ENCODE measurements at regions not wholly inside any gene's neighbourhood (a gene's known extent, or its start where the extent isn't known, plus 50 kb on each side); places are given as distances from the start of the nearest gene placed in this dataset.
"Not testable (repeated sequence)": the region's sequence is repeated elsewhere in the genome, so short reads cannot be mapped to it uniquely, and the experiment has no call there.

DNA sequence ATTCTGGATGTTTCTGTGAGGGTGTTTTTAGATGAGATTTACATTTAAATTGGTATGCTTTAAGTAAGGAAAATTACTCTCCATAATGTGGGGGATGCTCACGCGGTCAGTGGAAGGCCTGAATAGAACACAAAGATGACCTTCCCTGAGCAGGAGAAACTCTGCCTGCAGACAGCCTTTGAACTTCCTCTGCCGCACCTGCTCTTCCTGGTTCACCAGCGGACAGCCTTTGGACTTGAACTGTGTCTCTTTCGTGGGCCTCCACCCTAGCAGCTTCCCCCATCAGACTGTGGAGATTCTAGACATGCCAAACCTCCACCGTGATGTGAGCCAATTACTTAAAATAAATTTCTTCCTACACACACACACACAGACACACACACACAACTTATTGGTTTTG lies 210.7 kb downstream of the EFCAB11 start:
- no peak for DNase-seq

DNA sequence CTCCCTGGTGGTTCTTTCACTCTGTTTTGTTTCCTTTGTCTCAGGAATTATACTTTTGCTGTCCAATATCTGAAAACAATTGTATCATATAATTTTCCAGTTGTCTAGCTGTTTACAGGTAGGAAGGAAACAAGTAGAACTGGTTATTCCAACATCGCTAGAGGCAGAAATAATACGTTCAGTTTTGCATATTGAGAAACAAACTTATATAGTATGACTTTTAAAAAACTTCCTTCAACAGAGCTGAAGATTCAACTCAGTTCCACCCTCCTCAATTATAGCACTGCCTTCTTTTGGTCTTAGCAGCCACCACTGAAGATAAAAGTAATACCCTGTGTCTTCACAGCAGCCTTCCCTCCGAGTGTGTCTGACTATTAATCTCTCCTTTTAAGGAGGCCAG lies 214.3 kb downstream of the EFCAB11 start:
- DNase-seq = no peak

DNA sequence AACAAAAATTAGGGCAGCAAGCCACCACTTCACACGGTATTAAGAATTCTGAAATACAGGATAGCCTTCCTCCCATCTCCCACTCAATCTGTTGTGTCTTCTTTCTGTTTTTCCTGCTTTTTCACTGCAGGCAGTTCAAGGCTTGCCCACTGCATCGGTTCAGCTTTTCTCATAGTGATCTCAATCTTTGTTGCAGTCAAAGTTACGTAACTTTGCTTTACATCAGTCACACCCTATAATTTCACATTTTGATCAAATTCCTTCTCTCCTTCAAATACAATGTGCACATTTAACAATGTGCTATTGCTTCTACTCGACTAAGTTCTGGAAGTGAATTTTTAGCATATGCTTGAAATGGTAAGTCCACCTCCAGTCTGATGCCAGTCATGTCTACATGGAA lies 217.6 kb downstream of the EFCAB11 start:
- no peak for DNase-seq

DNA sequence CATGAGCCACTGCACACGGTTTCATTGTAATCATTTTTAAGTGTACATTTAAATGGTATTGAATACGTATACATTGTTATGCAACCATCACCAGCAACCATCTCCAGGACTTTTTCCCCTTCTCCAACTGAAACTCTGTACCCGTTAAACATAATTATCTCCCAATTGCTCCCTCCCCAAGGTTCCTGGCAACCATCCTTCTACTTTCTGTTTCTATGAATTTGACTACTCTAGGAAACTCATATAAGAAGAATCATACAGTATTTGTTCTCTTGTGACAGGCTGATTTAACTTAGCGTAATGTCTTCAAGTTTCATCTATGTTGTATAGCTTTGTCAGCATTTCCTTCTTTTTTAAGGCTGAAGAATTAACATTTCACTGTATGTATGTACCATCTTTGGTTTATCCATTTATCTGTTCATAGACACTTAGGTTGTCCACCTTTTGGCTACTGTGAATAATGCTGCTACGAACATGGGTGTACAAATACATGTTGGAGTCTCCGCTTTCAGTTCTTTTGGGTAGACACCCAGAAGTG lies 223.1 kb downstream of the EFCAB11 start:
- DNase-seq = no peak

DNA sequence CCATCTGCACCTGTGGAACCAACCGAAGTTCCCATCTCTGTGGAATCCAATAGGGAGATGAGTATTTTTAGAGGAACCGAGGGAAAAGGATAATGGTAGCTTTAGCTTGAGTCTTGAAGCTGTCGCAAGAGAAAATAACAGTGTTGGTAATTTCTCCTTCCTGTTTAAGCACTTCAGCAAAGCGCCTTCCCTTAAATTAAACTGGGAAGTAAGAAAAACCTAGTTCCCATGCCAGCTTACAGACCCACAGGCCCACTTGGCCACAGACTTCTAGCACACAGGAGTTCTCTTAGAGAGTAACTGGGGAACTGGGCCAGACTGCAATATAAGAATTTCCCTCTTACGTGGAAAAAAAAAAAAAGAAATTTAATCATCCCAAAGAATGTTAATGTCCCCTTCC lies 223.8 kb downstream of the EFCAB11 start:
- no peak for DNase-seq

DNA sequence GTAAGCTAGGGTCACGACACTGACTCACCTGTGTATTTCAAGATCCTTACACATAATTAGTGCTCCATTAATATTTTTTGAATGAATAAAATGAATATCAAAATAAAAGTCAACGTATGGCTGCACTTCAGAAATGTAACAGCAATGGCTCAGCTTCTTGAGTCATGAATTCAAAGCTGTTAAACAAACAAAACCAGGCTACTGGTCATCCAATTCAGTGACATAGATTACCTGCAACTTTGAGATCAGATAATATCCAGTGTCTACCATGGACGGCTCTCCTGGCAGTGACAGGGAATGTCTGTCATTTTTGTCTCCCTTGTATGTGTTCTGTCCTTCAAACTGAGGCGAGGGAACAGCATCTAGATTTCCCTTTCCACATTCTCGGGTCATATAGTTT lies 225.6 kb downstream of the EFCAB11 start:
- DNase-seq = no peak

DNA sequence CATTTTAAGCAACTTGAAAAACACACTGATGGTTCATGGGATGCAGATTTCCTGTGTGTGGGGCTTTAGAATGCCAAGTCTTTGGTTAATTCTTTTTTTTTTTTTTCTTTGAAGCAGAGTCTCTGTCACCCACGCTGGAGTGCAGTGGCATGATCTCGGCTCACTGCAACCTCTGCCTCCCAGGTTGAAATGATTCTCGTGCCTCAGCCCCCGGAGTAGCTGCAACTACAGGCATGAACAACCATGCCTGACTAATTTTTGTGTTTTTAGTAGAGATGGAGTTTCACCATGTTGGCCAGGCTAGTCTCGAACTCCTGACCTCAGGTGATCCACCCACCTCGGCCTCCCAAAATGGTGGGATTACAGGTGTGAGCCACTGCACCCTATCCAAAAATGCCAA lies 228.3 kb downstream of the EFCAB11 start:
- not testable (repeated sequence) for DNase-seq

DNA sequence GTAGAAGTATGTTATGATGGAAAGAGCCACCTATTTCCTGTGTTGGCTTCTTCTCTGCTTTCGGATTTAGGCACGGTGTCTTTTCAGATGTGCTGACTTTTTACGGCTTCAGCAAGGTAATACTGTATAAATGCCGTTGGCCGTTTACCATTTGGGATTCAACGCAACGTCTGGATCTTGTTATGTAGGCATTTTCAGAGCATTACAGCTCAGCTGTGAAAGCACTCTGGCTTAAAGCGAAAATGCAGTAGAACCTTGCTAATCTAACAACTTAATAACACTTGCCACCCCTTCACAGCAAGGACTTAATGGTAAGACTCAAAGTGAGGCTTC lies 229.9 kb downstream of the EFCAB11 start:
- DNase-seq = no peak

DNA sequence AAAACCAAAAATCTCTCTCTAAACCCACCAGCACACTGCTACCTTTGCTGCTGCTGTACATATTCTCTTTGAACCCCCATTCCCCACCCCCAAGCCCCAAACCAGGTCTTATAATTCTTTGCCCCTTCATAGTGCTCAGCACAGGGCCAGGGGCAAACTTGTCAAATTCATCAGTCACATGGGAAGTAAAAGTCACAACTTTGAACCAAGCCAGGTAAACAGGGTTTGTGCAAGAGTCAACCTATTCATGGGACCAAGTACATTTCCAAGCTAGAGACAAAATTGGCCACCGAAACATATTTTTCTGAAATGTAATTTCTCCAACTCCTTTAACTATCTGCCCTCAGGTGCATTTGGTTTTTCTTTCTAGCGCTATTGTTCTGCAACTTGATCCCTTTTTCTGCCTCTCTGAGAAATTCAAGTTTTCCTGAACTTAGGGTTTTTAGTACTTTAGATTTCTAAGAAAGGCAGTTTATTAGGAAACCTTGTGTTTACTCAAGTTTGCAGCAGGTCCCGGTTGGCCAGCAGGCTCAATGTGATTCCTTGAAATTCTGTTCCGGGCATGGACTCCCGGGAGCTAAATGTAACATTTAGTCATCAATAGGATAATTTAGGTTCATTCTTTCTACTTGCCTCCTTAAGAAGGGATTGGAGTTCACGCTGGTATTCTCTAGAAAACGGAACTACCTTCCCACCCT lies 230.5 kb downstream of the EFCAB11 start:
- DNase-seq = no peak

DNA sequence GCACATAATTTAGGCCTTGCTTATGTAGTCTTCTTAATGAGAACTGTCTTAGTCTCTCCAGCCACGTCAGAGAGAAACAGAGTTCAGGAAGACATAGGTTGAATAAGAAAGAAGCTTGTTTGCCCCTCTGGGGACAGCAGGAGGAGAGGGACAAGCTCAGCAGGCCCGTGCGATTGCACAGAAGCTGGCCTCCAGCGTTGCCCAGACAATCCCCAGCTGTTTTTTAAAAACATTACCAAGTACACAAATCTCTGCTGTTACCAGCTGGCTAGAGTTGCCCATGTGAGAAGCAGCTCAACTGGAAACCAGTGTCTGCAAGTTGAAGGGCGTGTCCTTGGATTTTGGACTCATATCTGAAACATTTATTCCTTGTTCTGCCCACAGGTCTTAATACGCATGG lies 232.6 kb downstream of the EFCAB11 start:
- DNase-seq = no peak

DNA sequence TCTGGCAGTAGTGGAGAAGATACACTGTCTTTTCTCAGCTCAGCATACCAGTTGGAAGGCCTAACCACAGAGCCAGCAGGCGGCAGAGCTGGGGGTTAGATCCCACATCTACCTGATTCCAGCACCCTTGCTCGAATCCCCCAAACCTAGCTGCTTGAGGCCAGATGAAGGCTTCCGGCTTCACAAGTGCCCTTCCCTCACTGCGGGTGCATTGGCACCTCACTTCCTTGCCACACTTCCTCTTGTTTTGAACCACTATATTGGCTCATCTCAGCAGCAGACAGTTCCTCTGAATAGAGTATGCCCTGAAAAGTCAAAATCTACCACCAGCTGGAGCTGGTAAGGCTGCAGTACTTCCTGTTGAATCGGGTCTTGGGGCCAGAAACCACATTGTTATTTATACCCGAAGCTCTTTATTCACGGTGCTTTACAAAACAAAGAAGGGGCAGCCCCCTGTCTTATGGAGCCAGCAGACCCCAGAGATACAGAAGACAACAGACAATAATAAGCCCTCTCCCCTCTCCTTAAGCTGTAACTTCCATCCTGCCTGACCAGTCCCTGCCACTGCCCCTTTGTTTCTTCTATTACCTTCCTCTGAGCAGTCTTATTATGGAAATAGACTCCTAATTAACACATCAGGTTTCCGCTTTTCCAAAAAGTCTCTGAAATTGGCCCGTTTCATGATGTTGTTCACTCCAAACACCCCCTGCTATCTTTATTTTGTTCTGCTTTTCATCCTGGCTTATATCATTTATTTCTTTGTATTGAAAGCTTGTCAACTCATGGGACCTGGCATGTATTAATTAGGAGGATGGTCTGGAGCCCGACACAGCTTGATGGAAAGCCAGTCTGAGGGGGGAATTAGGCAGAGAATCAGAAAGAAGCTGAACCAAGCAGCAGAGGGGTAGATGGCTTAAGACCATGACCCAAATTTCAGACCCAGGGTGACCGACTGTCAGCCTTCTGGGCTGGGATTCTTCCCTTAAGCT lies 233.5 kb downstream of the EFCAB11 start:
- DNase-seq = no peak

DNA sequence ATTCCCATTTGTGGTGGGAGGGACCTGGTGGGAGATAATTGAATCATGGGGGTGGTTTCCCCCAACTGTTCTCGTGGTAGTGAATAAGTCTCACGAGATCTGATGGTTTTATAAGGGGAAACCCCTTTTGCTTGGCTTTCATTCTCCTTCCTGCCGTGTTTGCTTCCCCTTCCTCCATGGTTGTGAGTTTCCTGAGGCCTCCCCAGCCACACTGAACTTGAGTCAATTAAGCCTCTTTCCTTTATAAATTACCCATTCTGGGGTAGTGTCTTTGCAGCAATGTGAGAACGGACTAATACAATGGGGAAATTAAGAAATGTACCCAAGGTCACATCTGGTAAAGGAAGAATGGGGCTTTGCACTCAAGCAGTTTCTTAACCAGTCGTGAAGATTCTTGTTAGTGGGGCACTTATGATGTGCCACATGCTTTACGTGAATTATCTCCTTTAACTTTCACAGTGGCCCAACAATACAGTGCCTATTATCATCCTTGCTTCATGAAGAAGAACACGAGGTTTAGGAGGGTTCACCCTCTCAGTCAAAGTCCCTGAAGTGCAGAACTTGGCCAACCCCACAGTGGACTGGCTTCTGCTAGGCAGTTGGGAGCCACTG lies 234.3 kb downstream of the EFCAB11 start:
- DNase-seq = no peak

DNA sequence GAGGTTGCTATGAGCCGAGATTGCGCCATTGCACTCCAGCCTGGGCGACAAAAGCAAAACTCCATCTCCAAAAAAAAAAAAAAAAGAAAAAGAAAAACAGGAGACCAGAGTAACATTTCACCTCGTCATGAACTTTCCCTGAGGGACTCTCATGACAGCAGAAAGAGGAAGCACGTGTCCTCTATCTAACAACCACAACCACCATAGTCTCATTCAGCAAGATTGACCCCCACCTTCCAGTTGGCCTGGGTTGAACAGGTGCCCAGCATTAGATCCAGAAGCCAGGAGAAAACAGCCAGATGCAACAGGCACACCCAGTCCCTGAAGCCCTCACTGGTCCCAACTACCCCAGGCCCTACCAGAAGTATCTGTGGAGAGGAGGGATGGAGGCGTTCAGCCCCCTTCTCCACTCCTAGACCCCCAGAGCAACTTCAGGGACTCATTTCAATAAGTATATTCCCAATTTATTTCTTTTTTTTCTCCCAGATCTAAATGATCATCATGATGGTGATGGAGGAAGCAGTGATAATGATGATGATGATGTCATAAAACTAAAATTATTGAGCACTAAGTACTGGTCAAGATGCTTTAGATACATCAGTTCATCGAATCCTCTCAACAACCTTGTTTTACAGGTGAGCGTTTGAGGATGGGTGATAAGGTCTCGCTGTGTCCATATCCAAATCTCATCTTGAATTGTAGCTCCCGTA lies 235.0 kb downstream of the EFCAB11 start:
- no peak for DNase-seq

DNA sequence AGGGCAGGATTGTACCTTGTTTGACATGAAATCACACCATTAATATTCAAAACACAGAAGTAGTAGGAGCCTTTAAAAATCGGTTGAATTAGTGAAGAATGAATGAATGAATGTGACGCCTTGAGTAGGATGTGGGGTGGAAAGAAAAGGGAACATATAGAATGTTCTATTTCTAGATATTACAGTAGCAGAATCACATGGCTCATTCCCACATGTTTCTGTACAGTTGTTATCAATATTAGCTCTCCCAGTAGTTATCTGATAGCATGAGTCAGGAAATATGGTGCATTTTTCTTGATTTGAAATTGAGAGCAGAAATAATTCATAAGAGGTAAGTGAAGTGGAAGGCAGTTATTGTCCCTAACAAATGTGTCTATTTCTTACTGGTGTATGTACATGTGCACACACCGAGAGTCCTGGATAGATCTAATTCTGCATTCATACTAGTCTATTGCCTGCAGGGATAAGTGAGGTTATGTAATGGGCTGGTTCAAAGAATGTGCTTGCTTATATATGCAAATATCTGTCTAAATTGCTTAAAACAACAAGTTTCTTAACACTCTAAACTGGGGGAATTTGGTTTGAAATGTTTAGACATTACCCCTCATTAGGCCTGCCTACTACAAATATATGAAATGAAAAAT lies 245.4 kb downstream of the EFCAB11 start:
- DNase-seq = no peak

DNA sequence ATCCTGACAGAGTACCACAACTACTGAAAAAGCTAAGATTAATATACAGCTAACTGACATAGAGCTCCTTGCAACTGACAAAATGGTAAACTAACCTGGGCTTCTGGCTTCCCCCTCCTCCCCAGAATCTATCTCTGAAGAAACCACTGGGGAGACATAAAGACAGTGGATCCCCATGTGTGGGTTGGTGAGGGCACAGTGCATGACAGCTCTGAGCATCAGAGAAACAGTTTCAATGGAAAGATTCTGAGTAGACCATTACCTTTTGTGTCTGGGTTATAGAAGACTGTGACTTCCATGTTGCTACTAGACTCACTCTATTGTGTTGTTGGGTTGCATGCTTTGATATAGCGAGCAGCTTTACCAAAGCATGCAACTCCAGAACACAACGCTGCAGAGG lies 247.4 kb downstream of the EFCAB11 start:
- no peak for DNase-seq

DNA sequence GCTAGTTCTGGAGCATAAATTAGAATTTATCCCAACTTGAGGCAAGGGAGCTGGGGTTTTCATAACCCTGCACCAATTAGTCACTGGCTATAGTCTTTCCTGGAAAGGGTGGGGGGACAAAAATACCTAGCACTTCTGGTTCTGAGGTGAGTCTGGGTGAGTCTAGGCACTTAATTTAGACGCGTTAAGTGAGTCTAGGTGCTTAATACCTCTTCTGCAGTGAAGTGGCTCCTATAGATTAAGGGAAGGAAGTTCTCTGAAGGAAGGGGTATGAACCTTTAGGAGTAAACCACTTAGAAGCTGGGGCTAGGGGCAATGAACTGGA lies 251.7 kb downstream of the EFCAB11 start:
- no peak for DNase-seq

DNA sequence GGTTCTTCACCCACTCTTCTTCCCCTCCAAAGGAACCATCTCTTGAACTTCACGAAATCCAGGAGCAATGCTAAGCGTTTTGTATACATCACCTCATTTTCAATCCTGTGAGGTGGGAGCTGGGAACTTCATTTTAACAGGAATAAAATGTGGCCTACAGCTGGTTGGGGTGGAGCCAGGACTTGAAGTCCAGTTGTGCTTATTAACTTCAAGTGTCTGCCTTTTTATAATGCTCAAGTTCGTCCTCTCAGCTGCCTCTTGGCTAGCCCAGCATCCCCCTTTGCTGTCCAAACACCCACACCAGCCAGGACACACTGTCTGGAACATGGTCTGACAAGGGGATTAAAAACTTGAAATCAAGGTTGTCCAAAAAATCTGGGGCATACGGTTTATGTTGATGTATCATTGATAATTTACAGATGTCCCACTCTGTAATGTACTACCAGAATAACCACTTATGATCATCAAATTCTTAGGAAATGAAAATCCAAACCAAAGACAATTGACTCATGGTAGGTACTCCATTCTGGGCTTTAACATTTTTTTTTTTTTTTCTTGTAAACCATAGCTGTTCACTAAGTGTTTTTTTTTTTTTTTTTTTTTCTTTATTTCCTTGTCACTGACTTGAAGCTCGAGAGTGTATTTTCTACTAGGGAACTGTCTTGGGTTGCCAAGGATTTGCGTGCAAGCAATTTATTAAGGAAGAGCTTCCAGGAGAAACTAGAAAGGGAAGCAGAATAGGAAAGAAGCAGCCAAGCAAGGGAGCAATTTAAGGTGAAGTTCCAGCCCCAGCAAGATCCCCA lies 252.3 kb downstream of the EFCAB11 start:
- no peak for DNase-seq

DNA sequence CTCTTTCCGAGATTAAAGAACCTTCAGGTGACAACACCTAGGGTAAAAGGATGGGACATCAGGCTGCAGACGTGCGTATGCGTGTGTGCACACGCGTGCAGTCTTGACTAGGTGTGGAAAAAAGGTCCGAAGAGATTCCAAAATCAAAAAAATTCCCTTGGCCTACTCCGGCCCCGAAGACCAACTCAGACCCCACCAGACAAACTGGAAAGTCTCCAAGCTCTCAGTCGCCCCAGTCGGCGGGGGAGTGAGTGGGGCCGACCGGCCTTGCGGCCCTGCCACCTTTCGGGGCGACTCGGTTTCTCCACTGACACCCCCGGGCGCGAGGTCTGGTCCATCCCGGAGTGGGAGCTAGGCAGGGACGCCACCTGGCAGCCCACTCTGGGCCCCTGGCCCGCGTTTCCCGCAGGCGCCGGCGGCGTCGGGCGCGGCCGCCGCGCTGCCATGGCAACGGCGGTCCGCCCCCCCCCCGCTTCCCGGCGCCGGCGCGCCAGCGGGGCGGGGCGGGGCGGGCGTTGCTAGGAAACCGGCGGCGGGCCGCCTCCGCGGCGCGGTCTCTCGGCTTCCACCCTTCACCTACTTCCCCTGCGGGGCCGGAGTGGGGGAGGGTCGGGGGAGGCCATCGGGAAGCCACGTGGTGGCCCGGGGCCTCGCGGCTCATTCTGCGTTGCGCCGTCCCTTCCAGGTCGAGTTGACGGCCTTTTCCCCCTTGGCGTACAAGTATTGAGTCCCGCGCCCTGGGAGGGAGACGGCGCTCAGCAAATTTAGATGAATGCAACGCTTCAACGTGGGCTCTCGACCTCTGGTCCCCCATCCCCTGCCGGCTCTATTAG lies 253.1 kb downstream of the EFCAB11 start:
- DNase-seq = peak; percentile 73

DNA sequence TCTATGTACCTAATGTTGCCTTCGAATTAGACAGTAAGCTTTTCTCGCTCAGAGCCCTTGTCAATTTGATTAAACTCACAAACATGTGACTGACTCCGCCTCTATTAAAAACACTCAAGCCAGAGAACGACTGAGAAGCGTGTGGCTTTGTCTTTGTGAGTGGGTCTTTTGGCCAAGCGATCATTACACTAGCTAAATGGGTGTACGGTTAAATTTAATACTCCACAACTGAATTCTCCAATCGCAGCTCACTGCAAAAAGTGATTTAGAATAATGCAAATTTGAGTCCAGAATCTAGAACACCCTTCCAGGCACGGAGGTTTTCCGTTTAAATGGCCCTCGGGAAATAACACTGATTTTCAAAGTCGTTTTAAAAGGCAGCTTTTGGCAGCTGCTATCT lies 253.7 kb downstream of the EFCAB11 start:
- no peak for DNase-seq

DNA sequence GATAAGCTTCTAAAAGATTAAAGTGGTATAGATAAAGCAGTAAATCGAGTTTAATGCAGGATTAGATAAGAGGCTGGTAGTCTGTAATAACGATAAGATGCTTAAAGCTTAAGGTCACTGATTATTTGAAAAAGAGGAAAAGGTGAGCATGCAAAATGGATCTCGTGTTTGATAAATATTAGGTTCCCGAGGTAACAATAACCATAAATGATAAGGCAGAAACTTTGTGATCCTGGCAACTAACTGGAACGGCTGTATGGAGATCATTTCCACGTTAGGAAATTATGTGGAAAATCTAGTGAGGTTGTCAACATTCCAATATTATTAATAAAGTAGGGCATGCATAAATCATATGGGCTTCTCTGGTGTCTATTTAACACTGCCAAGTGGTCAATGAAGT lies 255.5 kb downstream of the EFCAB11 start:
- no peak for DNase-seq

Measured in NCI-H446 treated with DMSO at 0.1 percent for 48 hours (cell line).